Tibial artery (tissue), 4 donors: ENCODE measurements at regions not wholly inside any gene's neighbourhood (a gene's known extent, or its start where the extent isn't known, plus 50 kb on each side); places are given as distances from the start of the nearest gene placed in this dataset.

Source experiments
- DNase-seq, 2 donors: peaks; one replicate each; pipeline ENCODE4 v3.0.0-alpha.2; 2019
- H3K27ac ChIP-seq, 2 donors: fragments of 200-600 bp; sonication (generic) in 1 of 2; 1 replicate in 1 of 2; 2 replicates in 1 of 2; pipeline ENCODE4 v1.5.1; 2018 to 2019; ENCODE audit warnings: mild to moderate bottlenecking in 1 of 2
- H3K27me3 ChIP-seq, 2 donors: fragments of 200-600 bp; sonication (generic) in 1 of 2; one replicate each; pipeline versions ENCODE4 v1.5.1 to v1.6.0; 2016 to 2019
- H3K36me3 ChIP-seq, 3 donors: fragments of 200-600 bp; sonication (generic) in 2 of 3; one replicate each; pipeline ENCODE4 v1.5.1; 2016 to 2019; ENCODE audit warnings: mild to moderate bottlenecking in 2 of 3
- H3K4me1 ChIP-seq, 4 donors: fragments of 200-600 bp; sonication (generic) in 2 of 4; 1 replicate in 3 of 4; 2 replicates in 1 of 4; pipeline ENCODE4 v1.5.1; 2016 to 2019
- H3K4me3 ChIP-seq, 2 donors: fragments of 200-600 bp; sonication (generic) in 1 of 2; 1 replicate in 1 of 2; 2 replicates in 1 of 2; pipeline ENCODE4 v1.5.1; 2018 to 2019; ENCODE audit warnings: mild to moderate bottlenecking in 2 of 2
- H3K9me3 ChIP-seq, 3 donors: fragments of 200-600 bp; sonication (generic) in 1 of 3; one replicate each; pipeline ENCODE4 v1.5.1; 2016 to 2019
- intact Hi-C: fragments of 100-400 bp; cut with DNase I; formaldehyde crosslinking; loops from one replicate; pipeline ENCODE4 v1.15.0; 2023; ENCODE audit warnings: low total_unique reads
- TF ChIP-seq, protein P1 (sequence below), 2 experiments: fragments of 200-600 bp in 1 of 2; fragments of 450-650 bp in 1 of 2; IDR thresholded peaks; one replicate each; pipeline ENCODE4 v1.5.1; 2017 to 2019; ENCODE audit warnings: antibody characterized with exemption in 2 of 2, mild to moderate bottlenecking in 1 of 2, moderate library complexity in 1 of 2

DNA sequence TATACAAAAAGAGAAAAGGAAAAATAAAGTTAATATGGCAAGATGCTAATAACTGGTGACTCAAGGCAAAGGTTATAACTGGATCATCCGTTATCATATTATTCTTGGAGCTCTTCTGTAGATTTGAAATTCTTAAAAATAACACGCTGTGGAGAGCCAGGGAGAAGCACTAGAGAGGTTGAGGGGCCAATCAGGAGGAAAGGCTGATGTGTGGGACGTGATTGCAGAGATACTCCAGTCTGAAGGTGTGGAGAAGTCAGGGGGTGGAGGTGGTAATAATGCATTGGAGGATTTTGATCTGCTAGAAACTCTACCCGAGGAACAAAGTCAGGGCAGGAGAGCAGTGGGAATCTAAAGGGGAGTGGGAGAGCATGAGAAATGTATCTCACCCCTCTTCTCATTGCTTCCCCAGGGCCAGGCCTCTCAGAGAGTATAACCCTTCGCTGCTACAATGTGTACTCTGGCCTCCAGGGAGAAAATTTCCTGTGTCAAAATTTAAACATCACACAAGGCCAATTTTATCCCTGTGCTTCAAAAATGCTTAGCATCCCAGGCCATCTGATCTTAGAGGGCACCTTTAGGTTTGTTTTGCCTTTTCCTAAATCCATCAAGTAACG lies 211.5 kb upstream of the SEMA6D start:
- no peak for DNase-seq
- Histone ChIP-seq H3K36me3 (no peaks in the 10 kb centered on the region), H3K27ac (no peak overlapping the region), H3K4me1 (peaks cover 0 to 20% (median 12%) of the 10 kb centered on the region in 4 donors), H3K9me3 (no peaks in the 10 kb centered on the region), H3K4me3 (no peak overlapping the region), H3K27me3 (no peaks in the 10 kb centered on the region)
- intact Hi-C loops = no loop called here
- TF ChIP-seq, protein P1, sequence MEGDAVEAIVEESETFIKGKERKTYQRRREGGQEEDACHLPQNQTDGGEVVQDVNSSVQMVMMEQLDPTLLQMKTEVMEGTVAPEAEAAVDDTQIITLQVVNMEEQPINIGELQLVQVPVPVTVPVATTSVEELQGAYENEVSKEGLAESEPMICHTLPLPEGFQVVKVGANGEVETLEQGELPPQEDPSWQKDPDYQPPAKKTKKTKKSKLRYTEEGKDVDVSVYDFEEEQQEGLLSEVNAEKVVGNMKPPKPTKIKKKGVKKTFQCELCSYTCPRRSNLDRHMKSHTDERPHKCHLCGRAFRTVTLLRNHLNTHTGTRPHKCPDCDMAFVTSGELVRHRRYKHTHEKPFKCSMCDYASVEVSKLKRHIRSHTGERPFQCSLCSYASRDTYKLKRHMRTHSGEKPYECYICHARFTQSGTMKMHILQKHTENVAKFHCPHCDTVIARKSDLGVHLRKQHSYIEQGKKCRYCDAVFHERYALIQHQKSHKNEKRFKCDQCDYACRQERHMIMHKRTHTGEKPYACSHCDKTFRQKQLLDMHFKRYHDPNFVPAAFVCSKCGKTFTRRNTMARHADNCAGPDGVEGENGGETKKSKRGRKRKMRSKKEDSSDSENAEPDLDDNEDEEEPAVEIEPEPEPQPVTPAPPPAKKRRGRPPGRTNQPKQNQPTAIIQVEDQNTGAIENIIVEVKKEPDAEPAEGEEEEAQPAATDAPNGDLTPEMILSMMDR (IDR thresholded peaks at IDR 0.05) = no peak

DNA sequence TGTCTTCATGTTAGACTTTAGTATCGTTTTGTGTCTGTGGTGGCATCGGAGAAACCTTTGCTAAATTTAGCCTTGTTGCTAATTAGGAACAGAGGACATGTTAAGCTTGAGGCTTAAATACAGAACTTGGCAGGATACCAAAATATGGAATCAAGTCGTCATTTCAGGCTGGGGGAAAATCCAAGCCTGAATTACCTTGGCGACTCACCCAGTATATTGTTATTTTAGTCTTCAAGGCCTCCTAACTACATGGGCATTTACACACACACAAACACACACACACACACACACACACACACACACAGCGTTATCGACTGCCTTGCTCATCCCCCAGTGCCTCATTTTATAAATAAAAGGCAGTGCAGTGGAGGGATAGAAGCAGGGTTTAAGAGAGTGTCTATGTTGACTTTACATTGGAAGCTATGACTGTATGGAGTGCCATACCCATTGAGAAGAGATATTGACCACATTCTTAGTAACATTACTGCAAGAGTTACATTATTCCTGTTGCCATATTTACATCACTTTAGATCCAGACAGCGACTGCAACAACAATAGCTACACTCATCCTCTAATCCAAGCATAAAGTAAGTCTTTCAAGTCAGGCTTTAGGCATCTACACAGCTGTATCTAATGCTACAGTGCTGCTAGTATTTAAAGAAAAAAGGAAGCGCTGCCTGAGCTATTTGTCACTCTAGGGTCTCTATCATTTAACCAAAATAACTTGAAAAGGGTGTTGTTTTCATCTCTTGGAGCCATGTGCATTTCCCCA lies 210.8 kb upstream of the SEMA6D start:
- Histone ChIP-seq H3K27ac (no peak overlapping the region), H3K4me3 (no peak overlapping the region), H3K27me3 (no peaks in the 10 kb centered on the region), H3K4me1 (peaks cover 0 to 20% (median 12%) of the 10 kb centered on the region in 4 donors), H3K36me3 (no peaks in the 10 kb centered on the region), H3K9me3 (no peaks in the 10 kb centered on the region)
- no peak for DNase-seq
- TF ChIP-seq, protein P1 (IDR thresholded peaks at IDR 0.05) = no peak
- intact Hi-C loops = no loop called here

DNA sequence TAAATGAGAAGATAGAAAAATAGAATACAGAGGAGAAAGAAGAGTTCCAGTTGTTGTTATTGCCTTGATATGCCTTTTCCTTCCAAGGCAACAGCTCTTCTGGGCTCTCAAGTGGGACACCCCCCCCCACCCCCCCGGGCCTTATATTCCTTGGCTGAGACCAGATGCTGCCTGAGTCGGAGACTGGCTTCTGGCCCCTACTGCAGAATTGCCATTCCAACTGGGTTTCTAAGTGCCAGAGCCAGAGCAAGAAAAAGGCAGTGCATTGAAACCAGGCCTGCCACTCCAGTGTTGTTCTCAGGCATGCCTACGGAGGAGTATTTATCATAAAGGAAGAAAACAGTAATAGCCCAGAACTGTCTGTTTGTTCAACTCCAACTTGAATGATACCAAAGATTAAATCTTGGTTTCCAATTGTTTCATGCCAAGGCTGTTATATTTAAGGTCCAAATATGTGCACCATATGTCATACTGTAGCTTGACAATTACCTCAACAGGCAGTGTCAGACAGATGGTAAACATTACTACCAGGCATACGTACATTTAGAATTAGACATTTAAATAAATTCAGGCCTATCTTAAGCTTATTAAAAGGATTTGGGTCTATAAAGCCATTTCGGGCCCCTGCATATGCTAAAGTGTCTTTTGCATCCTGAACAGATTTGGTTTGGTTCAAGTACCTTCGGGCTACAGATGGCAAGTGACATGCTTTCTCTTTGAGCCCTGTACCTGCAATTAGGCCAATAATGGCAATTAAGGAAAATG lies 209.9 kb upstream of the SEMA6D start:
- Histone ChIP-seq H3K9me3 (no peaks in the 10 kb centered on the region), H3K27ac (no peak overlapping the region), H3K36me3 (no peaks in the 10 kb centered on the region), H3K4me1 (peaks cover 0 to 20% (median 12%) of the 10 kb centered on the region in 4 donors), H3K4me3 (no peak overlapping the region), H3K27me3 (no peaks in the 10 kb centered on the region)
- TF ChIP-seq, protein P1 (IDR thresholded peaks at IDR 0.05) = no peak
- intact Hi-C loops = no loop called here
- DNase-seq = no peak

DNA sequence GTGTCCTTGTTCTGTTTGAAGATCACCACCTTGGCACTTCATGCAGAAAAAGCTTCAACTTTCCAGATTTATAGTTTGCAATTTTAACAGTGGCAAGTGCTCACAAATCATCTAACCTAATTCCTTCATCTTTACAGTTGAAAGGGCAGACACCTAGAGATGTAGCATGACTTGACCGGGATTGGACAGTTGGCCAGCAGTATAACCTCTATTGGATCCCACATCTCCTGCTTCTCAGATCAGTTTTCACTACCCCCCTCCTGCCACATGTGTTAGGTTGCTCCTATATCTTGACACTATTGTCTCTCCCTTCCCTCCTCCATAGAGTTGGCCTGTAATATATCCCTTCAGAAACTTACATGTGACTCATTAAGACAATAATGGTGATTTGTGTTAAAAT lies 206.0 kb upstream of the SEMA6D start:
- Histone ChIP-seq H3K4me1 (peaks cover 0 to 16% (median 8%) of the 10 kb centered on the region in 4 donors), H3K27me3 (no peaks in the 10 kb centered on the region), H3K9me3 (no peaks in the 10 kb centered on the region), H3K36me3 (no peaks in the 10 kb centered on the region), H3K4me3 (no peak overlapping the region), H3K27ac (no peak overlapping the region)
- DNase-seq = no peak
- intact Hi-C loops = no loop called here
- TF ChIP-seq, protein P1 (IDR thresholded peaks at IDR 0.05) = no peak

DNA sequence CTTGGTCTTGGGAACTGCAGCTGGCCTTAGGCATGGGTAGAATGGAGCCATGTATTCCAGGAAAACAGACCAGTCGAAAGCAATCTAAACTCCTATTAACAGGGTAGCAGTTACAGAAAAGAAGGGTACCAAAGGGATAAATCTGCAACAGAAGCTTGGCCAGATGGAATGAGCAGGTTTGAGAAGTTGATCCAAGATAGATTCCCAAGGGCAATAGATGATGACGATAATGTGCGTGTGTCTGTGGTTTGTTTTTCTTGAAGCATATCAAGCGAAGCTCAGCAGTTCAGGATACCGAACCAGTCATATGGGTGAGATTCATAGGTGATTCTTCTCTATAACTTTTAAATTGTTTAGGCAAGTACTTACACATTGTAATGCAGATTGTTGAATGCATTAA lies 203.8 kb upstream of the SEMA6D start:
- TF ChIP-seq, protein P1 (IDR thresholded peaks at IDR 0.05) = no peak

More for the DNA sequence above, 203.8 kb upstream of the SEMA6D start:
- no peak for DNase-seq
- peaks cover 0 to 5% (median 0%) of the 10 kb centered on the region in 4 donors for H3K4me1 ChIP-seq
- intact Hi-C loops = no loop called here
- H3K27ac ChIP-seq = no peak overlapping the region
- H3K9me3 ChIP-seq = no peaks in the 10 kb centered on the region
- no peaks in the 10 kb centered on the region for H3K27me3 ChIP-seq
- no peaks in the 10 kb centered on the region for H3K36me3 ChIP-seq
- H3K4me3 ChIP-seq = no peak overlapping the region
